PC-3 (cell line): ENCODE measurements at regions not wholly inside any gene's neighbourhood (a gene's known extent, or its start where the extent isn't known, plus 50 kb on each side); places are given as distances from the start of the nearest gene placed in this dataset.

Source experiments
- ATAC-seq: fragments of 200-7000 bp; cut with Tn5 transposase; 2 replicates; pipeline ENCODE4 v1.9.1; 2020; ENCODE audit warnings: mild to moderate bottlenecking, moderate library complexity
- BruUV-seq: library from RNA; stranded (reverse); fragments of 400-500 nt; replicated peaks from 2 replicates; lab custom pipeline; 2021; lab: Mats Ljungman, UMichigan
- CTCF ChIA-PET: fragments of 300-600 bp; sonication (Branson Sonifier 250); formaldehyde crosslinking; loops from one replicate; lab custom pipeline; 2022; ENCODE audit warnings: antibody characterized with exemption; lab: Charles Lee
- POLR2A ChIA-PET: fragments of 300-600 bp; sonication (Branson Sonifier 250); formaldehyde crosslinking; loops from one replicate; lab custom pipeline; 2022; ENCODE audit warnings: antibody characterized with exemption; ENCODE audit not compliant: unreplicated experiment; lab: Charles Lee
- DNase-seq: peaks from one replicate; pipeline ENCODE4 v3.0.0-alpha.2; 2015
- H2AFZ ChIP-seq: fragments of 300-600 bp; sonication (generic); 2 replicates; pipeline ENCODE4 v1.6.0; 2016; ENCODE audit warnings: antibody characterized with exemption, low read length
- H3F3A ChIP-seq: fragments of 300-600 bp; sonication (generic); one replicate; pipeline ENCODE4 v1.6.0; 2017; ENCODE audit warnings: antibody characterized with exemption, low read length, control low read depth, mild to moderate bottlenecking; ENCODE audit not compliant: unreplicated experiment
- H3K27ac ChIP-seq: fragments of 300-600 bp; sonication (generic); 2 replicates; pipeline ENCODE4 v1.5.1; 2016; ENCODE audit warnings: mild to moderate bottlenecking, low read length
- H3K27me3 ChIP-seq: fragments of 300-600 bp; sonication (generic); 2 replicates; pipeline ENCODE4 v1.6.1; 2016; ENCODE audit warnings: low read length, mixed read lengths
- H3K36me3 ChIP-seq: fragments of 300-600 bp; sonication (generic); 2 replicates; pipeline ENCODE4 v1.6.1; 2016; ENCODE audit warnings: low read depth, mixed run types, low read length, mixed read lengths
- H3K4me1 ChIP-seq: fragments of 300-600 bp; sonication (generic); 2 replicates; pipeline ENCODE4 v1.5.1; 2016; ENCODE audit warnings: low read length; ENCODE audit not compliant: insufficient read depth
- H3K4me2 ChIP-seq: fragments of 300-600 bp; sonication (generic); 2 replicates; pipeline ENCODE4 v1.6.0; 2016; ENCODE audit warnings: low read length
- H3K4me3 ChIP-seq: fragments of 300-600 bp; sonication (generic); 2 replicates; pipeline ENCODE4 v1.5.1; 2016; ENCODE audit warnings: mild to moderate bottlenecking, low read length, mixed read lengths
- H3K79me2 ChIP-seq: fragments of 300-600 bp; sonication (generic); 2 replicates; pipeline ENCODE4 v1.6.1; 2017; ENCODE audit warnings: low read length, mixed read lengths
- H3K9ac ChIP-seq: fragments of 300-600 bp; sonication (generic); 2 replicates; pipeline ENCODE4 v1.6.0; 2016; ENCODE audit warnings: mild to moderate bottlenecking, low read length
- H3K9me2 ChIP-seq: fragments of 300-600 bp; sonication (generic); replicated peaks from 2 replicates; pipeline ENCODE4 v1.6.1; 2016; ENCODE audit warnings: mixed run types, low read length, mixed read lengths
- H3K9me3 ChIP-seq: fragments of 300-600 bp; sonication (generic); 2 replicates; pipeline ENCODE4 v1.6.1; 2016; ENCODE audit warnings: low read length, mixed read lengths
- H4K20me1 ChIP-seq: fragments of 300-600 bp; sonication (generic); 2 replicates; pipeline ENCODE4 v1.6.1; 2016; ENCODE audit warnings: low read length, mixed read lengths
- EZH2 ChIP-seq: fragments of 300-600 bp; sonication (generic); IDR thresholded peaks from one replicate; pipeline ENCODE4 v1.6.1; 2017; ENCODE audit warnings: antibody characterized with exemption, mild to moderate bottlenecking, low read length; ENCODE audit not compliant: unreplicated experiment
- EZH2phosphoT487 ChIP-seq: fragments of 300-600 bp; sonication (generic); IDR thresholded peaks from 2 replicates; pipeline ENCODE4 v1.6.1; 2018; ENCODE audit warnings: mild to moderate bottlenecking, antibody characterized with exemption, low read length, borderline replicate concordance
- intact Hi-C: fragments of 100-400 bp; cut with micrococcal nuclease; formaldehyde crosslinking; loops from 2 replicates; pipeline ENCODE4 v1.9.0; 2023
- TF ChIP-seq, protein P1 (sequence below): fragments of 300-600 bp; sonication (generic); conservative IDR thresholded peaks from 2 replicates; pipeline ENCODE4 v1.5.1; 2017; ENCODE audit warnings: antibody characterized with exemption, low read depth, mild to moderate bottlenecking, low read length

- DNase-seq (no peak), ATAC-seq (no peak)
- Histone ChIP-seq H3F3A (no peaks in the 10 kb centered on the region), H3K27me3 (no peaks in the 10 kb centered on the region), H3K36me3 (no peaks in the 10 kb centered on the region), H2AFZ (no peak overlapping the region), H3K79me2 (no peaks in the 10 kb centered on the region), H3K9me2 (no peaks in the 10 kb centered on the region), H3K9me3 (no peaks in the 10 kb centered on the region), H3K4me1 (no peaks in the 10 kb centered on the region), H3K4me2 (no peak overlapping the region), H3K4me3 (no peak overlapping the region), H3K9ac (no peak overlapping the region), H3K27ac (no peak overlapping the region), H4K20me1 (no peaks in the 10 kb centered on the region)
- no TSS peak for BruUV-seq
- POLR2A ChIA-PET: no interaction called here
- no peak for TF ChIP-seq EZH2
- TF ChIP-seq, protein P1, sequence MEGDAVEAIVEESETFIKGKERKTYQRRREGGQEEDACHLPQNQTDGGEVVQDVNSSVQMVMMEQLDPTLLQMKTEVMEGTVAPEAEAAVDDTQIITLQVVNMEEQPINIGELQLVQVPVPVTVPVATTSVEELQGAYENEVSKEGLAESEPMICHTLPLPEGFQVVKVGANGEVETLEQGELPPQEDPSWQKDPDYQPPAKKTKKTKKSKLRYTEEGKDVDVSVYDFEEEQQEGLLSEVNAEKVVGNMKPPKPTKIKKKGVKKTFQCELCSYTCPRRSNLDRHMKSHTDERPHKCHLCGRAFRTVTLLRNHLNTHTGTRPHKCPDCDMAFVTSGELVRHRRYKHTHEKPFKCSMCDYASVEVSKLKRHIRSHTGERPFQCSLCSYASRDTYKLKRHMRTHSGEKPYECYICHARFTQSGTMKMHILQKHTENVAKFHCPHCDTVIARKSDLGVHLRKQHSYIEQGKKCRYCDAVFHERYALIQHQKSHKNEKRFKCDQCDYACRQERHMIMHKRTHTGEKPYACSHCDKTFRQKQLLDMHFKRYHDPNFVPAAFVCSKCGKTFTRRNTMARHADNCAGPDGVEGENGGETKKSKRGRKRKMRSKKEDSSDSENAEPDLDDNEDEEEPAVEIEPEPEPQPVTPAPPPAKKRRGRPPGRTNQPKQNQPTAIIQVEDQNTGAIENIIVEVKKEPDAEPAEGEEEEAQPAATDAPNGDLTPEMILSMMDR: no peak
- TF ChIP-seq EZH2phosphoT487: no peak
- CTCF ChIA-PET: interaction anchor here (0.7 kb wide), 1 partner anchor 1014 kb away, joined by 3 read pairs; no protein-coding TSS in a partner anchor
- intact Hi-C loops: no loop called here
These were observed 792.4 kb upstream of the SLITRK5 start for GRCh38 chr13:86878781-86879180.

GRCh38 chr13:86881390-86881789 is 789.8 kb upstream of the SLITRK5 start:
- H3K27me3 ChIP-seq: no peaks in the 10 kb centered on the region
- BruUV-seq: no TSS peak
- H3K4me1 ChIP-seq: no peaks in the 10 kb centered on the region
- H4K20me1 ChIP-seq: no peaks in the 10 kb centered on the region
- no peaks in the 10 kb centered on the region for H3F3A ChIP-seq
- H2AFZ ChIP-seq: no peak overlapping the region
- no peak overlapping the region for H3K27ac ChIP-seq
- no peaks in the 10 kb centered on the region for H3K9me2 ChIP-seq
- no peaks in the 10 kb centered on the region for H3K36me3 ChIP-seq
- ATAC-seq (no peak), DNase-seq (no peak)
- TF ChIP-seq, protein P1: no peak
- TF ChIP-seq EZH2 (no peak), EZH2phosphoT487 (no peak)
- intact Hi-C loops: no loop called here
- no peak overlapping the region for H3K9ac ChIP-seq
- H3K79me2 ChIP-seq: no peaks in the 10 kb centered on the region
- ChIA-PET POLR2A (no interaction called here), CTCF (no interaction called here)
- H3K4me3 ChIP-seq: no peak overlapping the region
- no peaks in the 10 kb centered on the region for H3K9me3 ChIP-seq
- no peak overlapping the region for H3K4me2 ChIP-seq

GRCh38 chr13:86882107-86882506 is 789.1 kb upstream of the SLITRK5 start:
- no peak for TF ChIP-seq EZH2phosphoT487
- POLR2A ChIA-PET: no interaction called here
- no peaks in the 10 kb centered on the region for H3K79me2 ChIP-seq
- no peaks in the 10 kb centered on the region for H3K27me3 ChIP-seq
- no peaks in the 10 kb centered on the region for H3F3A ChIP-seq
- no peaks in the 10 kb centered on the region for H3K36me3 ChIP-seq
- H3K4me2 ChIP-seq: no peak overlapping the region
- no peak overlapping the region for H3K4me3 ChIP-seq
- H3K27ac ChIP-seq: no peak overlapping the region
- no peaks in the 10 kb centered on the region for H3K9me3 ChIP-seq
- no peak overlapping the region for H2AFZ ChIP-seq
- intact Hi-C loops: no loop called here
- H4K20me1 ChIP-seq: no peaks in the 10 kb centered on the region
- no peaks in the 10 kb centered on the region for H3K9me2 ChIP-seq
- H3K9ac ChIP-seq: no peak overlapping the region
- DNase-seq (no peak), ATAC-seq (no peak)
- CTCF ChIA-PET: no interaction called here
- H3K4me1 ChIP-seq: no peaks in the 10 kb centered on the region
- BruUV-seq: no TSS peak
